HG03135 (cell line): ENCODE measurements at regions not wholly inside any gene's neighbourhood (a gene's known extent, or its start where the extent isn't known, plus 50 kb on each side); places are given as distances from the start of the nearest gene placed in this dataset.

Source experiments
- ATAC-seq: cut with Tn5 transposase; IDR thresholded peaks from one replicate; pipeline ENCODE4 v1.9.1; 2021; ENCODE audit warnings: mild to moderate bottlenecking, moderate library complexity; ENCODE audit not compliant: unreplicated experiment

- ATAC-seq = no peak
These were observed 230.0 kb upstream of the MTNR1B start for GRCh38 chr11:92739491-92739890.

- ATAC-seq = no peak
These were observed 229.2 kb upstream of the MTNR1B start for GRCh38 chr11:92740276-92740675.

GRCh38 chr11:92744929-92745585, 224.4 kb upstream of the MTNR1B start:
- ATAC-seq = no peak

- no peak for ATAC-seq
These were observed 218.7 kb upstream of the MTNR1B start for GRCh38 chr11:92750794-92751193.

DNA sequence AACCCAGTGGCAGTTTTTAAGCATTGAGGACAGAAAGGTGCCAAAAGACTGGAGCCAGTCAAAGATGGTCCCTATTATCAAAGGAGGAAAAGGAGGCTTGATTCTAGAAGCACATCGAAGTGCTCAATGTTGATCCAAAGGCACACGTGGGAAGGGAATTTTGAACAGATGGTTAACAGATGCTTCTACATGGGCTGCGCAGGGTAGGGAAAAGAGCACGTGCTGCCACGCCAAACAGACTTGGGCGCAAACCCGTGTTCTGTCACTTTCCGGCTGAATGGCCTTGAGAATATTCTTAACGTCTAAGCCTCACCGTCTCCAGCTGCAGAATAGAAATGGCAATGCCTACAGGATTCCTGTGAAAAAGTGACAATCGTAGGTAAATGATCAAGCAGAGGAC, 217.9 kb upstream of the MTNR1B start:
- no peak for ATAC-seq

- ATAC-seq = no peak
These were observed 217.3 kb upstream of the MTNR1B start for GRCh38 chr11:92752122-92752521.

DNA sequence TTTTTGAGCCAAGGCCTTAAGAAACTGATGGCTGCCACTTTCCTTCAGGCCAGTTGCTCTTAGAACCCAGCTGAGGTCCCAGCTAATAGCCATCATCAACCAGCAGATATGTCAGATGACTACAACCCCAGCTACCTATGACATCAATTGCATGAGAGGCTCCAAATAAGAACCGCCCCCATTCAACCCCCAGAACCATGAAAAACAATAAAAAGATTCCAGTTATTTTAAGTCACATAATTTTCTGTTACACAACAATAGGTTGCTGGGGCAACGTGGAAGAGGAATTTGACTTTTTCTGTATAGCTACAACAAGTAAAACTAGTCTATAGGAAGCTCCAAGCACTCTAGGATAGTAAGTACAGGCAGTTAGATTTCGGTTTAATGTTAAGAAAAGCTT, 216.3 kb upstream of the MTNR1B start:
- ATAC-seq = no peak

- ATAC-seq = no peak
These were observed 211.1 kb upstream of the MTNR1B start for GRCh38 chr11:92758241-92758780.

- no peak for ATAC-seq
These were observed 209.8 kb upstream of the MTNR1B start for GRCh38 chr11:92759571-92760214.

- no peak for ATAC-seq
These were observed 207.3 kb upstream of the MTNR1B start for GRCh38 chr11:92762121-92762540.

- ATAC-seq = no peak
These were observed 206.1 kb upstream of the MTNR1B start for GRCh38 chr11:92763336-92763735.

DNA sequence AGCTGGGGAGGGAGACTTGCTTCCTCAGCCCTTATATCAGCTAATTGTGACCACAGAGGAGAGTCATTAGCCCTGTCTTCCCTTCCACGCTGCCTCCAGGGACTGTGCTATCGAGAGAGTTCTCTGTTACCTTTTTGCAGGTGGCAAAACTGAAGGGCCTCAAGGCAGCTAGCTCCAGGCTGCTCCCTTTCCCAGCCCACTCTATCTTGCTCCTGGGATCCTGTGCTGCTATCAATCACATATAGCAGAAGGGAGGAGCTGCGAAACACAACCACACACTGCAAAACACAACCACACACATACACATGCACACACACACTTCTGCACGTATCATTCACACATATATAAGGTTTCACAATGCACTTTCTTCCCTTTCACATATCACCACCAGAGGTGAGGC, 205.3 kb upstream of the MTNR1B start:
- no peak for ATAC-seq

DNA sequence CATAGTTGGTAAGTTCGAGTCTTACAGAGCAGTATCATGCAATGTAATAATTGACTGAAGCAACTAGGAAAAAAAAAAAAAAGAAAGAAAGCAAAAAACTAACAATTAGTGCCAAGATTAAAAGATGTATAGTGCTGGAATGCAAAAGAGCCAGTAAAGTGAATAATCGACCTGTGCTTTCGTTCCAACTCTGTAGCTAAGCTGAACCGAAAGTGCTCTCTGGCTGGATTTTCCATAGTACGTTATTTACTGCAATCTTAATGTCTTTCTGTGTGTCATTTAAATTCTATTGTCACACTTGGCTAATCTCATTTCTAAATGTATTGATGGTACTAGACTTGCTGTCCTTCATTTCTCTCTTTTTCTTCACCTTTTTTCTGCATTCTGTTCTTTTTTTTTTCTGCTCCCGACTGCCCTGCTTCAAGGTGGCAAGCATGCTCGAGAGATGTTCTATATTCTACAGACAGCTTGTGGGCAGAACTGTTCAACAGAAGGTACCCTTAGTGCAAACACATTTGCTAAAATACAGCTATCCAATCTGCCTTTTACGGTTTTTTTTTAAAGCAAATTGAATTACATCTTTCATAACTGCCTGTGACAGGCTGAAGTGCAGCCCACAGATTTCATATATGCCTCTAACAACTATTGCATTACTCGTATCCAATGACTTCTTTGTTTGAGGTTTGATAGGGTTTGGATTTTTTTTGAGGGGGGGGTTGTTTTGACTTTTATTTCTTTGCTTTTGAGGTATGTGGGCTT, 204.2 kb upstream of the MTNR1B start:
- ATAC-seq = no peak

- no peak for ATAC-seq
These were observed 203.5 kb upstream of the MTNR1B start for GRCh38 chr11:92765965-92766371.

GRCh38 chr11:92766698-92767097, 202.8 kb upstream of the MTNR1B start:
- ATAC-seq = no peak

DNA sequence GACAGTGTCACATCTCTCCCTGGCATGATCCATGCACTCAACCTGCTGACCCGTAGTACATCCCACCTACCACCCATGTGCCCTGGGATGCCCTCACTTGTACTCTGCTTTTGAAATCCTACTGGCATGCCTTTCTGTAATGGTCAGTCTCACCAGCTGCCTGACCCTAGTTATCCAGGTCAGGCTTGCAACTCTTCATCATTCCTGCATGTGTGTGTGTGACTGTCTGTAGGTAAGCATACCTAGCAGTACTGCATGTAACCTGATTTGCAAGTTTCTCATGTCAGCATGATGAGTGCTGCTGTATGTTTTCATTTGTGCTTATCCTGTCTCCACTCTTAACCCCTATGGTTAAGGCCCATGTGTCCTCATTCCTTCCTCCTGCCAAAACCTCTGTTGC, 202.0 kb upstream of the MTNR1B start:
- no peak for ATAC-seq

- no peak for ATAC-seq
These were observed 201.2 kb upstream of the MTNR1B start for GRCh38 chr11:92768121-92768840.

DNA sequence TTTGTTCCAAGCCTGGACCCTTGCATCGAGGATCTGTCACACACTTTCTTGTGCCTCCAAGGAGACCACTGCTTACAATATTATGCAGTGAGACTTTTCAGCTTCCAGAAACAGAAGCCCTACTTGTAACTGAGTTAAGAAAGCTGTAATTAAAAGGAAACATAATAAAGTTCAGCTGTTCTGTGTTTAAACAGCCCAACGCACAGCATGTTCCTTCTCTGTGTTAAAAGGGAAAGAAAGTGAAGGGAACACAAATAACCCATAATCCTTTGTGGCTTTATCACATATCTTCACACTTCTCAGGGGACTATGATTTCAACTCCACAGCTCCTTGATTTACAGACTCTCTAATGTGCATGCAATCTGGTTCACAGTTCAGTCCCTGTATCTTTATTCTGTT, 200.3 kb upstream of the MTNR1B start:
- no peak for ATAC-seq

GRCh38 chr11:92770419-92770818, 199.0 kb upstream of the MTNR1B start:
- no peak for ATAC-seq

DNA sequence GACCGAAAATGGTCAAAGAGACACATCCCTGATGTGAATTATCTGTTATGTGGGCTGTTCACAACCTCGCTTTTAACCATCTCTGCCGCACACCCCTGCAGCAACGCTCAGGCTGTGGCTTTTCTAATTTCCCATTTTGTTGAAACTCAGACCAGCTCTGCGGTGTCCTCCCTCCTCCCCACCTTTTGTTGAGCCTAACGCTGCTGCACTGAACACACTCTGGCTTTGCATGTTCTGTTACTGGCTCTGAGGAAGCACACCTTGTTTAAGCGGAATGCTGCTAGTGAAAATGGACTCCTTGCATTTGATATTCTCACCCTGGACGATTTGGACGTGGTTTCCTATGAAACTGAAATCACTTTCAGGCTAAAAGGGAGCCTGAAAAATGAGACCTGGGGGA, 198.5 kb upstream of the MTNR1B start:
- ATAC-seq = no peak

GRCh38 chr11:92771701-92772100, 197.8 kb upstream of the MTNR1B start:
- no peak for ATAC-seq
